GM12878 (cell line): ENCODE measurements at regions not wholly inside any gene's neighbourhood (a gene's known extent, or its start where the extent isn't known, plus 50 kb on each side); places are given as distances from the start of the nearest gene placed in this dataset.

Experiments used
- ATAC-seq: fragments of 200-7000 bp; cut with Tn5 transposase; 3 replicates; pipeline ENCODE4 v1.9.1; 2020; ENCODE audit warnings: mild to moderate bottlenecking, moderate library complexity
- BruUV-seq: library from RNA; stranded (reverse); fragments of 400-500 nt; replicated peaks from 2 replicates; lab custom pipeline; 2021; lab: Mats Ljungman, UMichigan
- CTCF ChIA-PET: fragments of 300-600 bp; sonication (Branson Sonifier 250); formaldehyde crosslinking; extraction: SDS; loops from one replicate; lab custom pipeline; 2021; ENCODE audit warnings: inconsistent platforms; lab: Yijun Ruan, JAX
- POLR2A ChIA-PET: fragments of 350-600 bp; formaldehyde crosslinking; extraction: SDS; loops from one replicate; lab custom pipeline; 2021; ENCODE audit warnings: inconsistent platforms; lab: Charles Lee
- RAD21 ChIA-PET: fragments of 300-600 bp; sonication (Branson Sonifier 250); formaldehyde crosslinking; loops from one replicate; lab custom pipeline; 2023; ENCODE audit warnings: antibody characterized with exemption; ENCODE audit not compliant: unreplicated experiment; lab: Charles Lee
- SMC1A ChIA-PET: fragments of 300-600 bp; sonication (Branson Sonifier 250); formaldehyde crosslinking; loops from one replicate; lab custom pipeline; 2023; ENCODE audit not compliant: unreplicated experiment, uncharacterized antibody; lab: Charles Lee
- DNase-seq: peaks from one replicate; pipeline ENCODE4 v3.0.0-alpha.2; 2011; ENCODE audit warnings: low read depth, low spot score
- FAIRE-seq: peaks from 3 replicates; lab custom pipeline; 2011; peaks lifted over from hg19 to GRCh38; lab: Jason Lieb, UNC
- H2AFZ ChIP-seq: 2 replicates; pipeline ENCODE4 v1.6.0; 2011; ENCODE audit warnings: low read depth, low read length, control low read depth; ENCODE audit not compliant: control insufficient read depth
- H3K27ac ChIP-seq: 2 replicates; pipeline ENCODE4 v1.5.1; 2011; ENCODE audit warnings: control low read depth; ENCODE audit not compliant: control insufficient read depth, insufficient read depth
- H3K27me3 ChIP-seq, 2 experiments: replicated peaks in 1 of 2; 2 replicates each; pipeline versions ENCODE4 v1.6.0 to v1.6.1; 2011; ENCODE audit warnings: low read length in 1 of 2; ENCODE audit not compliant: control insufficient read depth in 2 of 2, insufficient read depth in 2 of 2
- H3K36me3 ChIP-seq, 2 experiments: 2 replicates each; pipeline ENCODE4 v1.5.1; 2011; ENCODE audit warnings: low read length in 1 of 2; ENCODE audit not compliant: control insufficient read depth in 2 of 2, insufficient read depth in 2 of 2
- H3K4me1 ChIP-seq: 2 replicates; pipeline ENCODE4 v1.6.1; 2011; ENCODE audit warnings: mild to moderate bottlenecking, low read length, moderate library complexity, mixed read lengths; ENCODE audit not compliant: control insufficient read depth, insufficient read depth
- H3K4me2 ChIP-seq: 2 replicates; pipeline ENCODE4 v1.6.0; 2011; ENCODE audit warnings: control low read depth; ENCODE audit not compliant: control insufficient read depth, insufficient read depth
- H3K4me3 ChIP-seq: fragments of 200-600 bp; sonication (generic); 2 replicates; pipeline ENCODE4 v1.5.1; 2016
- H3K79me2 ChIP-seq: 2 replicates; pipeline ENCODE4 v1.6.0; 2011; ENCODE audit warnings: low read length; ENCODE audit not compliant: control insufficient read depth, insufficient read depth
- H3K9ac ChIP-seq: 2 replicates; pipeline ENCODE4 v1.8.0; 2011; ENCODE audit warnings: low read length, control low read depth, mixed read lengths; ENCODE audit not compliant: control insufficient read depth, insufficient read depth
- H3K9me3 ChIP-seq: replicated peaks from 3 replicates; pipeline ENCODE4 v1.5.1; 2011; ENCODE audit warnings: mild to moderate bottlenecking, low read length; ENCODE audit not compliant: control insufficient read depth, insufficient read depth
- H4K20me1 ChIP-seq: 2 replicates; pipeline ENCODE4 v1.6.0; 2011; ENCODE audit not compliant: control insufficient read depth, insufficient read depth
- ATF7 ChIP-seq: fragments of 450-650 bp; IDR thresholded peaks from 2 replicates; pipeline ENCODE4 v1.6.1; 2016; ENCODE audit warnings: low read depth, mild to moderate bottlenecking
- BACH1 ChIP-seq: fragments of 450-650 bp; IDR thresholded peaks from 2 replicates; pipeline ENCODE4 v1.6.1; 2017; ENCODE audit warnings: mild to moderate bottlenecking, borderline replicate concordance
- EGR1 ChIP-seq, 2 experiments: IDR thresholded peaks; 1 replicate in 1 of 2; 2 replicates in 1 of 2; pipeline ENCODE4 v1.6.1; 2011 to 2012; ENCODE audit warnings: low read depth in 2 of 2, low read length in 2 of 2, borderline replicate concordance in 1 of 2, mild to moderate bottlenecking in 1 of 2, moderate library complexity in 1 of 2
- FOXM1 ChIP-seq: IDR thresholded peaks from 2 replicates; pipeline ENCODE4 v1.6.1; 2012; ENCODE audit warnings: low read depth, mild to moderate bottlenecking, inconsistent platforms, low read length, moderate library complexity
- HDGF ChIP-seq: fragments of 450-650 bp; IDR thresholded peaks from 2 replicates; pipeline ENCODE4 v1.6.1; 2016; ENCODE audit warnings: antibody characterized with exemption
- IRF4 ChIP-seq: IDR thresholded peaks from 2 replicates; pipeline ENCODE4 v1.6.1; 2011; ENCODE audit warnings: low read depth, low read length
- KDM1A ChIP-seq: fragments of 200-600 bp; sonication (generic); IDR thresholded peaks from 2 replicates; pipeline ENCODE4 v1.6.1; 2016; ENCODE audit warnings: borderline replicate concordance
- MTA3 ChIP-seq: IDR thresholded peaks from 2 replicates; pipeline ENCODE4 v1.6.1; 2012; ENCODE audit warnings: low read length, inconsistent platforms, borderline replicate concordance
- NR2C1 ChIP-seq: fragments of 450-650 bp; IDR thresholded peaks from 2 replicates; pipeline ENCODE4 v1.6.1; 2017; ENCODE audit warnings: antibody characterized with exemption, mild to moderate bottlenecking, moderate library complexity
- PAX5 ChIP-seq: IDR thresholded peaks from 2 replicates; pipeline ENCODE4 v1.6.1; 2011; ENCODE audit warnings: low read depth, low read length, borderline replicate concordance
- PML ChIP-seq: IDR thresholded peaks from 2 replicates; pipeline ENCODE4 v1.6.1; 2012; ENCODE audit warnings: low read length, inconsistent platforms
- RAD21 ChIP-seq: IDR thresholded peaks from 2 replicates; pipeline ENCODE4 v1.6.1; 2011; ENCODE audit warnings: mild to moderate bottlenecking, low read depth, low read length, moderate library complexity; ENCODE audit not compliant: insufficient read depth
- RBBP5 ChIP-seq: fragments of 200-600 bp; sonication (generic); conservative IDR thresholded peaks from 2 replicates; pipeline ENCODE4 v1.6.1; 2016
- SUPT20H ChIP-seq: IDR thresholded peaks from 2 replicates; pipeline ENCODE4 v1.6.1; 2011; ENCODE audit warnings: low read depth, mild to moderate bottlenecking, low read length, moderate library complexity, borderline replicate concordance; ENCODE audit not compliant: control insufficient read depth
- TARDBP ChIP-seq: IDR thresholded peaks from 2 replicates; pipeline ENCODE4 v1.6.1; 2016; ENCODE audit warnings: borderline replicate concordance
- TCF12 ChIP-seq: IDR thresholded peaks from 2 replicates; pipeline ENCODE4 v1.6.1; 2011; ENCODE audit warnings: low read depth, mild to moderate bottlenecking, low read length
- TCF7 ChIP-seq: IDR thresholded peaks from 2 replicates; pipeline ENCODE4 v1.6.1; 2014; ENCODE audit warnings: antibody characterized with exemption, borderline replicate concordance
- ZNF217 ChIP-seq: fragments of 450-650 bp; IDR thresholded peaks from 2 replicates; pipeline ENCODE4 v1.6.1; 2017; ENCODE audit warnings: antibody characterized with exemption, mild to moderate bottlenecking
- WGBS: methylation state at CpG from one replicate; pipeline ENCODE4 v1.1.6; 2016; ENCODE audit warnings: low lambda C conversion rate; ENCODE audit not compliant: insufficient replicate concordance, insufficient coverage; ENCODE audit errors: missing lambda C conversion rate; 5-methylcytosine and 5-hydroxymethylcytosine counted together
- in situ Hi-C: fragments of 300-500 bp; cut with MboI; formaldehyde crosslinking; loops from 9 replicates; pipeline ENCODE4 v1.14.3; 2018; ENCODE audit warnings: mixed read lengths
- intact Hi-C: fragments of 100-400 bp; cut with micrococcal nuclease; formaldehyde crosslinking; loops from one replicate; pipeline ENCODE4 v1.14.2; 2022; ENCODE audit not compliant: unreplicated experiment
- TF ChIP-seq, protein P1 (sequence below): fragments of 450-650 bp; conservative IDR thresholded peaks from 2 replicates; pipeline ENCODE4 v1.6.1; 2017; ENCODE audit warnings: mild to moderate bottlenecking, moderate library complexity
- TF ChIP-seq, protein P2 (sequence below): IDR thresholded peaks from 2 replicates; pipeline ENCODE4 v1.6.1; 2011; ENCODE audit warnings: low read depth, low read length, improper control_type of control experiment, borderline replicate concordance

DNA sequence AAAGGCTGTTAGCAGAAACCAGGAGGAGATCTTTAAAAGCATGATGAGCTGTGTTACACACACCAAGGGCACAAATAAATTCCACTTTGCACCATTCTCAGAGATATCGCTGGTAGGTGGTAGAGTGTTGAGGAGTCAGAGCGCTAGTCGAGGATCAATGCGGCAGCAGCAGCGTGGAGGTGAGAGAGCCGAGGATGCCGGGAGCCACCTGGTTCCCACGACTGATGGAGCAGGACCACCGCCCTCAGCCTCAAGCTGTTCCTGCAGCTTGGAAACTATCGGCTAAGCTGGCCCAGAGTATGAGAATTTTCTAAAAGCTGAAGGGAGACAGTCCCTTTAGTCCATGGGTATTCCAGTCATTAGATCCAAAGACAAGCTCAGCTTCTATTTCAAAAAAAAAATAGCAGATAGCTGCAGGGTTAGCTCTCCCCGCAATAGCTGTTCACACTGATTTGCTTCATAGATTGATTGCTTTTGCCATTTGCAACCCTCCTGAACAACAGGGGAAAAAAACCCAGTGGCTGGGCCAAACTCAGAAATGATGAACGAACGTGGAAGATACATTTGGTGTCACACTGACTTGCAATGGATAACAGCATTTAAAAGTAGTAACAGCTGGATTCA is 106.2 kb downstream of the LCA5 start:
- DNase-seq (no peak), ATAC-seq (no peak), FAIRE-seq (no peak)
- 75% methylated on average over 13 of the region's 13 CpGs for WGBS
- Histone ChIP-seq H3K4me1 (no peaks in the 10 kb centered on the region), H3K36me3 (no peaks in the 10 kb centered on the region), H3K9ac (no peak overlapping the region), H3K4me2 (no peak overlapping the region), H4K20me1 (no peaks in the 10 kb centered on the region), H2AFZ (no peak overlapping the region), H3K9me3 (no peaks in the 10 kb centered on the region), H3K79me2 (no peaks in the 10 kb centered on the region), H3K27me3 (no peaks in the 10 kb centered on the region), H3K4me3 (no peak overlapping the region), H3K27ac (no peak overlapping the region)
- RAD21 ChIA-PET, result interaction anchor here (0.7 kb wide), 1 partner anchor 326 kb away, joined by 3 read pairs; no protein-coding TSS in a partner anchor
- no TSS peak for BruUV-seq
- intact Hi-C loops, result no loop called here
- CTCF ChIA-PET, result interaction anchor here (0.7 to 1.8 kb wide), 6 partner anchors 8 to 595 kb away, joined by 3 to 7 read pairs (median 4); partner anchors contain the start of gene LCA5
- POLR2A ChIA-PET, result no interaction called here
- TF ChIP-seq HDGF (no peak), PAX5 (no peak), RBBP5 (no peak), MTA3 (no peak), RAD21 (no peak), IRF4 (no peak), TCF7 (no peak), BACH1 (no peak), SUPT20H (no peak), TCF12 (no peak), NR2C1 (no peak), KDM1A (no peak), TARDBP (no peak), ZNF217 (no peak), FOXM1 (no peak), PML (no peak), EGR1 (IDR thresholded peaks at IDR 0.05; ENCODE audit: borderline replicate concordance in 1 of 2, low read depth in 2 of 2, low read length in 2 of 2) (no peak), ATF7 (no peak)
- TF ChIP-seq, protein P1, sequence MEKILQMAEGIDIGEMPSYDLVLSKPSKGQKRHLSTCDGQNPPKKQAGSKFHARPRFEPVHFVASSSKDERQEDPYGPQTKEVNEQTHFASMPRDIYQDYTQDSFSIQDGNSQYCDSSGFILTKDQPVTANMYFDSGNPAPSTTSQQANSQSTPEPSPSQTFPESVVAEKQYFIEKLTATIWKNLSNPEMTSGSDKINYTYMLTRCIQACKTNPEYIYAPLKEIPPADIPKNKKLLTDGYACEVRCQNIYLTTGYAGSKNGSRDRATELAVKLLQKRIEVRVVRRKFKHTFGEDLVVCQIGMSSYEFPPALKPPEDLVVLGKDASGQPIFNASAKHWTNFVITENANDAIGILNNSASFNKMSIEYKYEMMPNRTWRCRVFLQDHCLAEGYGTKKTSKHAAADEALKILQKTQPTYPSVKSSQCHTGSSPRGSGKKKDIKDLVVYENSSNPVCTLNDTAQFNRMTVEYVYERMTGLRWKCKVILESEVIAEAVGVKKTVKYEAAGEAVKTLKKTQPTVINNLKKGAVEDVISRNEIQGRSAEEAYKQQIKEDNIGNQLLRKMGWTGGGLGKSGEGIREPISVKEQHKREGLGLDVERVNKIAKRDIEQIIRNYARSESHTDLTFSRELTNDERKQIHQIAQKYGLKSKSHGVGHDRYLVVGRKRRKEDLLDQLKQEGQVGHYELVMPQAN, result no peak
- TF ChIP-seq, protein P2, sequence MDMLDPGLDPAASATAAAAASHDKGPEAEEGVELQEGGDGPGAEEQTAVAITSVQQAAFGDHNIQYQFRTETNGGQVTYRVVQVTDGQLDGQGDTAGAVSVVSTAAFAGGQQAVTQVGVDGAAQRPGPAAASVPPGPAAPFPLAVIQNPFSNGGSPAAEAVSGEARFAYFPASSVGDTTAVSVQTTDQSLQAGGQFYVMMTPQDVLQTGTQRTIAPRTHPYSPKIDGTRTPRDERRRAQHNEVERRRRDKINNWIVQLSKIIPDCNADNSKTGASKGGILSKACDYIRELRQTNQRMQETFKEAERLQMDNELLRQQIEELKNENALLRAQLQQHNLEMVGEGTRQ, result no peak
- in situ Hi-C loops, result no loop called here
- SMC1A ChIA-PET, result interaction anchor here (1.3 to 2.0 kb wide), 2 partner anchors 10 to 57 kb away, joined by 5 to 6 read pairs; no protein-coding TSS in a partner anchor
